K562 (cell line): ENCODE measurements at regions not wholly inside any gene's neighbourhood (a gene's known extent, or its start where the extent isn't known, plus 50 kb on each side); places are given as distances from the start of the nearest gene placed in this dataset.

Experiments
- HCFC1 ChIP-seq: IDR thresholded peaks from 2 replicates; pipeline ENCODE4 v1.6.1; 2012; ENCODE audit warnings: low read depth, low read length, improper control_type of control experiment
- KLF13 ChIP-seq: fragments of 450-650 bp; IDR thresholded peaks from 2 replicates; pipeline ENCODE4 v1.6.1; 2016; ENCODE audit warnings: missing genetic modification characterization, low read depth, mild to moderate bottlenecking, missing compliant biosample characterization, moderate library complexity, borderline replicate concordance
- MAFK ChIP-seq: IDR thresholded peaks from 2 replicates; pipeline ENCODE4 v1.6.1; 2011; ENCODE audit warnings: low read length, improper control_type of control experiment
- ZNF133 ChIP-seq: fragments of 250-450 bp; sonication (Bioruptor Pico); IDR thresholded peaks from 2 replicates; pipeline ENCODE4 v1.4.0; 2020; ENCODE audit warnings: mild to moderate bottlenecking

DNA sequence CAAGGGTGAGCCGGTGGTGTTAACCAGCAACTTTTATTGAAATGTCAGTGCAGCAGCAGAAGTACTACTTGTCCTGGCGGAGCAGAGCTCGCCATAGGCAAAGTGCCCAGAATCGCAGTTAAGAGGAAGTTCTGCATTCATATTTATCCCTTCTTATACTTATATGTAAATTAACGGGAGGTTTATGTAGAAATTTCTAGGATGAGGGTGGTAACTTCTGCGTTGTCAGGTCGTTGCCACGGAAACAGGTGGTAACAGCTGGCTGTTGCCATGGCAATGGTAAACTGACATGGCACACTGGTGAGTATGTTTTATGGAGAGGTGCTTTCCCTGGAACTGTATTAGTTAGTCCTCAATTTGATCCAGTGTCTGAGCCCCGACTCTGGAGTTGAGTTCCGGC is 2494.9 kb upstream of the PCDH20 start:
- TF ChIP-seq ZNF133 (CRISPR knock-in tag), result no peak
- TF ChIP-seq HCFC1, result no peak
- no peak for TF ChIP-seq MAFK
- no peak for TF ChIP-seq KLF13 (tag)
